Trophoblast cell (in vitro differentiated cells and primary cell): ENCODE measurements at regions not wholly inside any gene's neighbourhood (a gene's known extent, or its start where the extent isn't known, plus 50 kb on each side); places are given as distances from the start of the nearest gene placed in this dataset.

Experiments
- DNase-seq, 2 donors: peaks; one replicate each; pipeline ENCODE4 v3.0.0-alpha.2; 2016
- H2AFZ ChIP-seq: 2 replicates; pipeline ENCODE4 v1.6.1; 2013; ENCODE audit warnings: low read length, moderate library complexity, mild to moderate bottlenecking; ENCODE audit not compliant: insufficient read depth, poor library complexity
- H2AK5ac ChIP-seq: 2 replicates; pipeline ENCODE4 v1.6.1; 2013; ENCODE audit warnings: mild to moderate bottlenecking, low read length
- H2BK120ac ChIP-seq: 2 replicates; pipeline ENCODE4 v1.6.1; 2013; ENCODE audit warnings: low read length, mild to moderate bottlenecking, moderate library complexity; ENCODE audit not compliant: insufficient read depth, poor library complexity
- H2BK12ac ChIP-seq: 2 replicates; pipeline ENCODE4 v1.6.1; 2013; ENCODE audit warnings: mild to moderate bottlenecking, low read length, moderate library complexity
- H2BK5ac ChIP-seq: 2 replicates; pipeline ENCODE4 v1.6.1; 2013; ENCODE audit warnings: low read length, low read depth, moderate library complexity, mild to moderate bottlenecking; ENCODE audit not compliant: poor library complexity
- H3K14ac ChIP-seq: 2 replicates; pipeline ENCODE4 v1.6.1; 2013; ENCODE audit warnings: mild to moderate bottlenecking, low read length
- H3K18ac ChIP-seq: 2 replicates; pipeline ENCODE4 v1.6.1; 2013; ENCODE audit warnings: mild to moderate bottlenecking, low read length
- H3K23ac ChIP-seq: 2 replicates; pipeline ENCODE4 v1.6.1; 2013; ENCODE audit warnings: low read length
- H3K27ac ChIP-seq: 2 replicates; pipeline ENCODE4 v1.5.1; 2013; ENCODE audit warnings: low read depth, mild to moderate bottlenecking, inconsistent platforms, low read length, moderate library complexity
- H3K27me3 ChIP-seq: 2 replicates; pipeline ENCODE4 v1.6.1; 2013; ENCODE audit warnings: inconsistent platforms, mild to moderate bottlenecking, low read length, moderate library complexity; ENCODE audit not compliant: insufficient read depth
- H3K36me3 ChIP-seq, 2 experiments: 1 replicate in 1 of 2; 2 replicates in 1 of 2; pipeline ENCODE4 v1.6.1; 2013; ENCODE audit warnings: low read length in 2 of 2, mild to moderate bottlenecking in 2 of 2, moderate library complexity in 1 of 2; ENCODE audit not compliant: insufficient read depth in 2 of 2, control insufficient read depth in 1 of 2
- H3K4ac ChIP-seq: 2 replicates; pipeline ENCODE4 v1.6.1; 2013; ENCODE audit warnings: low read depth, mild to moderate bottlenecking, low read length, moderate library complexity
- H3K4me1 ChIP-seq, 2 experiments: 1 replicate in 1 of 2; 2 replicates in 1 of 2; pipeline ENCODE4 v1.6.1; 2013; ENCODE audit warnings: low read length in 2 of 2, mild to moderate bottlenecking in 2 of 2, moderate library complexity in 1 of 2; ENCODE audit not compliant: insufficient read depth in 2 of 2, control insufficient read depth in 1 of 2
- H3K4me2 ChIP-seq: 2 replicates; pipeline ENCODE4 v1.6.1; 2013; ENCODE audit warnings: inconsistent platforms, mild to moderate bottlenecking, low read length, moderate library complexity
- H3K4me3 ChIP-seq: 2 replicates; pipeline ENCODE4 v1.5.1; 2013; ENCODE audit warnings: mild to moderate bottlenecking, low read depth, low read length, inconsistent platforms
- H3K79me1 ChIP-seq: one replicate; pipeline ENCODE4 v1.6.1; 2013; ENCODE audit warnings: low read length
- H3K79me2 ChIP-seq: 2 replicates; pipeline ENCODE4 v1.6.1; 2013; ENCODE audit warnings: low read length, mild to moderate bottlenecking; ENCODE audit not compliant: control insufficient read depth, insufficient read depth, poor library complexity
- H3K9ac ChIP-seq: 2 replicates; pipeline ENCODE4 v1.6.1; 2013; ENCODE audit warnings: mild to moderate bottlenecking, low read length
- H3K9me3 ChIP-seq: 2 replicates; pipeline ENCODE4 v1.6.1; 2013; ENCODE audit warnings: low read depth, mild to moderate bottlenecking, control low read depth, inconsistent platforms, low read length; ENCODE audit not compliant: insufficient read depth
- H4K12ac ChIP-seq: 2 replicates; pipeline ENCODE4 v1.6.1; 2013; ENCODE audit warnings: low read depth, mild to moderate bottlenecking, low read length, moderate library complexity
- H4K8ac ChIP-seq: 2 replicates; pipeline ENCODE4 v1.6.1; 2013; ENCODE audit warnings: low read depth, mild to moderate bottlenecking, low read length, moderate library complexity
- H4K91ac ChIP-seq: one replicate; pipeline ENCODE4 v1.6.1; 2013; ENCODE audit warnings: low read depth, mild to moderate bottlenecking, low read length, moderate library complexity
- WGBS: extraction: QIAGEN DNeasy Blood & Tissue Kit; methylation state at CpG from one replicate; pipeline ENCODE4 v1.1.7; 2013; ENCODE audit warnings: missing lambda C conversion rate; ENCODE audit not compliant: insufficient read length, insufficient coverage; ENCODE audit errors: extremely low coverage; 5-methylcytosine and 5-hydroxymethylcytosine counted together

DNA sequence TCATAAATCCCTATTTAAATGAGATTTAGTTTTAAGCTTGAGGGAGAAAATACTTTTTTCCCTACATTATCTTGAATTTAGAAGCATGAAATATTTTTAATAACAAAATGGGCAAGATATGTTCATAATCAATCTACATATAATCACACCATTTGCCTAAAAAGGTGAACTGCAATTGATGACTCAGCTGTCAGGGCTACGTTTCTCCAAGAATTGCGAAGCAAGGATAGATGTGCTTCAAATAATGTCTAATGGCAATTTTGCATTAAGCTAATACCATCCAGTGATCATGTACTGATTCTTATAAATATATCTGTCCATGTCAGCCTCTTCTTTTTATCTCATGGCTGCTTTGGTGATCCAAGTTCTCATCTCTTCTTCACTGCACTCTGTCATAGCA is 404.4 kb downstream of the MAN2A1 start:
- no peak overlapping the region for H3K18ac ChIP-seq
- H3K9me3 ChIP-seq, result no peaks in the 10 kb centered on the region
- H2AK5ac ChIP-seq, result no peak overlapping the region
- no peak overlapping the region for H3K4me2 ChIP-seq
- H2BK12ac ChIP-seq, result no peak overlapping the region
- no peak overlapping the region for H2BK120ac ChIP-seq
- no peak overlapping the region for H3K14ac ChIP-seq
- no peak overlapping the region for H3K4ac ChIP-seq
- H3K27ac ChIP-seq, result no peak overlapping the region
- H3K36me3 ChIP-seq, result no peaks in the 10 kb centered on the region
- no peaks in the 10 kb centered on the region for H3K4me1 ChIP-seq
- no peak overlapping the region for H4K8ac ChIP-seq
- H4K12ac ChIP-seq, result no peak overlapping the region
- no peak overlapping the region for H2BK5ac ChIP-seq
- H2AFZ ChIP-seq, result no peak overlapping the region
- no peaks in the 10 kb centered on the region for H3K27me3 ChIP-seq
- H4K91ac ChIP-seq, result no peak overlapping the region
- H3K9ac ChIP-seq, result no peak overlapping the region
- H3K79me2 ChIP-seq, result no peaks in the 10 kb centered on the region
- no CpG with 5 or more reads among the region's 2 CpGs for WGBS
- no peak overlapping the region for H3K23ac ChIP-seq
- H3K79me1 ChIP-seq, result no peaks in the 10 kb centered on the region
- DNase-seq, result no peak
- no peak overlapping the region for H3K4me3 ChIP-seq

DNA sequence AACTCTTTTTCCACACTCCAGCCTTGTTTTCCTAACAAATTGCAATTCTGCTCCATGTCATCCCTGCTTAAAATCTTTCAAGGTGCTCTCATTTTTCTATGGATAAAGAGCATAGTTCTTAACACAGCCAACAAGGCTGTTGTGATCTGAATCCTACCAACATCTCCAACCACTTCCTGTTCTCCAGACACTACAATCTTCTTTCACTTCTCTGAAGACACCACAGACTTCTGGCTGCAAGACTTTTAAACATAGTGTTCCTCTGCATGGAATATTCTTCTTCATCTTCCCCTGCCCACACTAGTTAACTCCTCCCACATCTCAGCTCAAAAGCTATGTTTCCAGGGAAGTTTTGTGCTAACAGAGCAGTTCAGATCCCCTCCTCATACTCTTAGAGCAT is 404.8 kb downstream of the MAN2A1 start:
- no peak overlapping the region for H3K18ac ChIP-seq
- H3K27ac ChIP-seq, result no peak overlapping the region
- no peak overlapping the region for H3K4me3 ChIP-seq
- H2AFZ ChIP-seq, result no peak overlapping the region
- no peak overlapping the region for H2BK120ac ChIP-seq
- H3K27me3 ChIP-seq, result no peaks in the 10 kb centered on the region
- no peak overlapping the region for H3K4ac ChIP-seq
- no peak overlapping the region for H3K14ac ChIP-seq
- DNase-seq, result no peak
- H2BK5ac ChIP-seq, result no peak overlapping the region
- no peak overlapping the region for H4K91ac ChIP-seq
- H2BK12ac ChIP-seq, result no peak overlapping the region
- no peak overlapping the region for H3K23ac ChIP-seq
- H4K12ac ChIP-seq, result no peak overlapping the region
- H3K4me2 ChIP-seq, result no peak overlapping the region
- H3K9me3 ChIP-seq, result no peaks in the 10 kb centered on the region
- H3K9ac ChIP-seq, result no peak overlapping the region
- no peaks in the 10 kb centered on the region for H3K36me3 ChIP-seq
- no peaks in the 10 kb centered on the region for H3K79me2 ChIP-seq
- no peak overlapping the region for H2AK5ac ChIP-seq
- H3K79me1 ChIP-seq, result no peaks in the 10 kb centered on the region
- no peak overlapping the region for H4K8ac ChIP-seq
- no peaks in the 10 kb centered on the region for H3K4me1 ChIP-seq

- Histone ChIP-seq H3K27ac (no peak overlapping the region), H3K18ac (no peak overlapping the region), H2BK5ac (no peak overlapping the region), H3K4me2 (no peak overlapping the region), H3K23ac (no peak overlapping the region), H3K9ac (no peak overlapping the region), H3K4me1 (no peaks in the 10 kb centered on the region), H2AK5ac (no peak overlapping the region), H3K9me3 (no peaks in the 10 kb centered on the region), H2BK12ac (no peak overlapping the region), H3K79me1 (no peaks in the 10 kb centered on the region), H3K27me3 (no peaks in the 10 kb centered on the region), H3K4ac (no peak overlapping the region), H2BK120ac (no peak overlapping the region), H2AFZ (no peak overlapping the region), H3K79me2 (no peaks in the 10 kb centered on the region), H4K8ac (no peak overlapping the region), H3K14ac (no peak overlapping the region), H3K4me3 (no peak overlapping the region), H4K91ac (no peak overlapping the region), H3K36me3 (no peaks in the 10 kb centered on the region), H4K12ac (no peak overlapping the region)
- WGBS, result no CpG with 5 or more reads among the region's 1 CpG
- DNase-seq, result no peak
These were observed 406.7 kb downstream of the MAN2A1 start for GRCh38 chr5:110096419-110096818.

DNA sequence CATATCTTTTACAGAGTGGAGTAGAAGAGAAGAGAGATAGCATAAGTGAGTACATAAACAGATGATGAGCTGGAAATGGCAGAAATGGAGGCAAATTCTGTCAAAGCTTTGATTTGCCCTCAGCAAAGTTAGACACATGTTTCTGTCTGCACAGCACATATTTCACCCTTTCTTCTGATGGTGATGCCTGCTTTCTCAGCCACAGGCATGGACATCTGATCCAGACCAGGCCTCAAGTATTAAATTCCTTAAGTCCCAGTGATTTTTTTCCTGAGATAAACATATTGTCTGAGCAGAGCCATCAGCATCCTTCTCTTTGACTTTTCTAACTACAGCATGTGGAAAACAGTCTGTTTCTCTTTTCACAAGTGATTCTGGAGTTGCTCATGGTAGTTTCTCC is 409.8 kb downstream of the MAN2A1 start:
- Histone ChIP-seq H3K79me2 (no peaks in the 10 kb centered on the region), H3K79me1 (no peaks in the 10 kb centered on the region)

GRCh38 chr5:110103081-110103480 is 413.4 kb downstream of the MAN2A1 start:
- Histone ChIP-seq H3K79me1 (no peaks in the 10 kb centered on the region), H3K79me2 (no peaks in the 10 kb centered on the region), H3K36me3 (no peaks in the 10 kb centered on the region), H2BK12ac (no peak overlapping the region), H2AFZ (no peak overlapping the region), H3K4ac (no peak overlapping the region), H3K4me2 (no peak overlapping the region), H4K91ac (no peak overlapping the region), H3K4me3 (no peak overlapping the region), H3K9ac (no peak overlapping the region), H3K18ac (no peak overlapping the region), H3K27ac (no peak overlapping the region), H2AK5ac (no peak overlapping the region), H3K4me1 (no peaks in the 10 kb centered on the region), H3K14ac (no peak overlapping the region), H3K9me3 (no peaks in the 10 kb centered on the region), H4K12ac (no peak overlapping the region), H2BK5ac (no peak overlapping the region), H2BK120ac (no peak overlapping the region), H4K8ac (no peak overlapping the region), H3K23ac (no peak overlapping the region), H3K27me3 (no peaks in the 10 kb centered on the region)
- WGBS, result no CpG with 5 or more reads among the region's 1 CpG
- DNase-seq, result peak in 1 of 2 donors; percentile 14

More for the DNA sequence above, 409.8 kb downstream of the MAN2A1 start:
- no peak overlapping the region for H2AFZ ChIP-seq
- H2AK5ac ChIP-seq, result no peak overlapping the region
- no peak overlapping the region for H3K14ac ChIP-seq
- no peak overlapping the region for H3K4ac ChIP-seq
- H4K8ac ChIP-seq, result no peak overlapping the region
- DNase-seq, result no peak
- H3K4me3 ChIP-seq, result no peak overlapping the region
- no peaks in the 10 kb centered on the region for H3K4me1 ChIP-seq
- H3K4me2 ChIP-seq, result no peak overlapping the region
- no peak overlapping the region for H2BK120ac ChIP-seq
- H3K9me3 ChIP-seq, result no peaks in the 10 kb centered on the region
- H4K91ac ChIP-seq, result no peak overlapping the region
- H3K9ac ChIP-seq, result no peak overlapping the region
- no peak overlapping the region for H3K27ac ChIP-seq
- H3K27me3 ChIP-seq, result no peaks in the 10 kb centered on the region
- no peak overlapping the region for H4K12ac ChIP-seq
- no peak overlapping the region for H3K18ac ChIP-seq
- H3K23ac ChIP-seq, result no peak overlapping the region
- H2BK12ac ChIP-seq, result no peak overlapping the region
- H3K36me3 ChIP-seq, result no peaks in the 10 kb centered on the region
- no peak overlapping the region for H2BK5ac ChIP-seq
